ENCODE measurements at regions not wholly inside any gene's neighbourhood (a gene's known extent, or its start where the extent isn't known, plus 50 kb on each side); places are given as distances from the start of the nearest gene placed in this dataset.

DNA sequence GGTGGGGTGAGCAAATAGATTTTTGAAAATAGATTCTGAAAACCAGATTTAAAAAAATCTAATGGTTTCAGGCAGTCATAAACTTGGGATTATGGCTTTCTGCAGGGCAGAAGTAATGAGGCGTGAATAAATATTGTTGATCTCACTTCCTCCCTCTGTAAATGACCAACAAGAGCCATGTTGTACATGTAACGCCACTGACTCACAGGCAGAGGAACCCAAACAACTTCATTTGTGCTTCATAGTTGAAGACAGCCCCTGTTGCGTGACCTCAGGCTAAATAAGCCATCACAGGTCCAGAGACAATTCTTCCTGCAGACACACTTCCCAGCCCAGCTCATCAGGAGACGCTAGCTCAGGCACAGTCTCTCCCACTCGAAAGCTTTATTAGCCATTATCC is 59.1 kb upstream of the F13A1 start:
- intact Hi-C loops (cut with micrococcal nuclease; ENCODE audit: unreplicated experiment): no loop called here
- TF ChIP-seq, protein P1, sequence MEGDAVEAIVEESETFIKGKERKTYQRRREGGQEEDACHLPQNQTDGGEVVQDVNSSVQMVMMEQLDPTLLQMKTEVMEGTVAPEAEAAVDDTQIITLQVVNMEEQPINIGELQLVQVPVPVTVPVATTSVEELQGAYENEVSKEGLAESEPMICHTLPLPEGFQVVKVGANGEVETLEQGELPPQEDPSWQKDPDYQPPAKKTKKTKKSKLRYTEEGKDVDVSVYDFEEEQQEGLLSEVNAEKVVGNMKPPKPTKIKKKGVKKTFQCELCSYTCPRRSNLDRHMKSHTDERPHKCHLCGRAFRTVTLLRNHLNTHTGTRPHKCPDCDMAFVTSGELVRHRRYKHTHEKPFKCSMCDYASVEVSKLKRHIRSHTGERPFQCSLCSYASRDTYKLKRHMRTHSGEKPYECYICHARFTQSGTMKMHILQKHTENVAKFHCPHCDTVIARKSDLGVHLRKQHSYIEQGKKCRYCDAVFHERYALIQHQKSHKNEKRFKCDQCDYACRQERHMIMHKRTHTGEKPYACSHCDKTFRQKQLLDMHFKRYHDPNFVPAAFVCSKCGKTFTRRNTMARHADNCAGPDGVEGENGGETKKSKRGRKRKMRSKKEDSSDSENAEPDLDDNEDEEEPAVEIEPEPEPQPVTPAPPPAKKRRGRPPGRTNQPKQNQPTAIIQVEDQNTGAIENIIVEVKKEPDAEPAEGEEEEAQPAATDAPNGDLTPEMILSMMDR (IDR thresholded peaks at IDR 0.05): no peak
- TF ChIP-seq, protein P2, sequence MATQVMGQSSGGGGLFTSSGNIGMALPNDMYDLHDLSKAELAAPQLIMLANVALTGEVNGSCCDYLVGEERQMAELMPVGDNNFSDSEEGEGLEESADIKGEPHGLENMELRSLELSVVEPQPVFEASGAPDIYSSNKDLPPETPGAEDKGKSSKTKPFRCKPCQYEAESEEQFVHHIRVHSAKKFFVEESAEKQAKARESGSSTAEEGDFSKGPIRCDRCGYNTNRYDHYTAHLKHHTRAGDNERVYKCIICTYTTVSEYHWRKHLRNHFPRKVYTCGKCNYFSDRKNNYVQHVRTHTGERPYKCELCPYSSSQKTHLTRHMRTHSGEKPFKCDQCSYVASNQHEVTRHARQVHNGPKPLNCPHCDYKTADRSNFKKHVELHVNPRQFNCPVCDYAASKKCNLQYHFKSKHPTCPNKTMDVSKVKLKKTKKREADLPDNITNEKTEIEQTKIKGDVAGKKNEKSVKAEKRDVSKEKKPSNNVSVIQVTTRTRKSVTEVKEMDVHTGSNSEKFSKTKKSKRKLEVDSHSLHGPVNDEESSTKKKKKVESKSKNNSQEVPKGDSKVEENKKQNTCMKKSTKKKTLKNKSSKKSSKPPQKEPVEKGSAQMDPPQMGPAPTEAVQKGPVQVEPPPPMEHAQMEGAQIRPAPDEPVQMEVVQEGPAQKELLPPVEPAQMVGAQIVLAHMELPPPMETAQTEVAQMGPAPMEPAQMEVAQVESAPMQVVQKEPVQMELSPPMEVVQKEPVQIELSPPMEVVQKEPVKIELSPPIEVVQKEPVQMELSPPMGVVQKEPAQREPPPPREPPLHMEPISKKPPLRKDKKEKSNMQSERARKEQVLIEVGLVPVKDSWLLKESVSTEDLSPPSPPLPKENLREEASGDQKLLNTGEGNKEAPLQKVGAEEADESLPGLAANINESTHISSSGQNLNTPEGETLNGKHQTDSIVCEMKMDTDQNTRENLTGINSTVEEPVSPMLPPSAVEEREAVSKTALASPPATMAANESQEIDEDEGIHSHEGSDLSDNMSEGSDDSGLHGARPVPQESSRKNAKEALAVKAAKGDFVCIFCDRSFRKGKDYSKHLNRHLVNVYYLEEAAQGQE (IDR thresholded peaks at IDR 0.05; ENCODE audit: insufficient read depth in 1 of 2, low read depth in 2 of 2, low read length in 1 of 2): no peak
- in situ Hi-C loops (cut with HindIII; ENCODE audit: low pct_unique_long_range_greater_than_20kb, low sequenced_read_pairs): no loop called here
- no peak overlapping the region for H3K27ac ChIP-seq (ENCODE audit: low read length)
- H3K4me3 ChIP-seq (ENCODE audit: low read depth in 2 of 2, low read length in 2 of 2): no peak overlapping the region
- no peaks in the 10 kb centered on the region for H3K36me3 ChIP-seq (ENCODE audit: control insufficient read depth, insufficient read depth, low read length)
- no peaks in the 10 kb centered on the region for H3K27me3 ChIP-seq (ENCODE audit: control insufficient read depth, insufficient read depth, low read length)
- no peak for ATAC-seq
- POLR2A ChIA-PET: no interaction called here
- no peaks in the 10 kb centered on the region for H3K4me1 ChIP-seq (ENCODE audit: control insufficient read depth, insufficient read depth, low read length)
- CTCF ChIA-PET: no interaction called here
- DNase-seq (ENCODE audit: low read depth, low spot score): no peak
- BruUV-seq (replicated peaks): no TSS peak
- H3K9me3 ChIP-seq (ENCODE audit: control insufficient read depth, insufficient read depth, low read depth, low read length): no peaks in the 10 kb centered on the region

DNA sequence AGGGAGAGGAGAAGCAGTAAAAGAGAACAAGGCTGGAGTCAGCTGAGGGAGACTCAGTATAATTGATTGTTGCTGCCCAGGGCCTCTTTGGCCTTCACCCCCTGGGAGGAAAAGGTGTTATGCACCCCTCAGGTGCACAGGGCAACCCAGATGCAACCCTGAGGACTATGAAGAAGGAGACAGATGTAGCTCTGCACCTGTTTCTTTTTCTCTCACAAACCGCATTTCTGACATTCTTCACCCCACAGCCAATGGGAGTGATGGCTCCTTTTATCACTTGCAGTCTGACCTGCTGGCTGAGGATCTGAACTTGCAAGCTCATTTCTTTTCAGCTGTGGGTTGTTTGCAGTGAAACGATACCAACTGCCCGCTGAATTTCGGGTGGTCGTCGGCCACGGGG is 64.1 kb upstream of the F13A1 start:
- H3K27ac ChIP-seq (ENCODE audit: low read length): no peak overlapping the region
- no TSS peak for BruUV-seq (replicated peaks)
- H3K4me1 ChIP-seq (ENCODE audit: control insufficient read depth, insufficient read depth, low read length): no peaks in the 10 kb centered on the region
- no peaks in the 10 kb centered on the region for H3K9me3 ChIP-seq (ENCODE audit: control insufficient read depth, insufficient read depth, low read depth, low read length)
- intact Hi-C loops (cut with micrococcal nuclease; ENCODE audit: unreplicated experiment): no loop called here
- no peaks in the 10 kb centered on the region for H3K27me3 ChIP-seq (ENCODE audit: control insufficient read depth, insufficient read depth, low read length)
- TF ChIP-seq POLR2AphosphoS5 (IDR thresholded peaks at IDR 0.05; ENCODE audit: low read depth, low read length) (no peak), TCF7L2 (IDR thresholded peaks at IDR 0.05; ENCODE audit: low read depth, low read length) (no peak), SIN3A (IDR thresholded peaks at IDR 0.05; ENCODE audit: borderline replicate concordance, insufficient read depth, low read depth, low read length) (no peak)
- TF ChIP-seq, protein P2 (IDR thresholded peaks at IDR 0.05; ENCODE audit: insufficient read depth in 1 of 2, low read depth in 2 of 2, low read length in 1 of 2): no peak
- TF ChIP-seq, protein P1 (IDR thresholded peaks at IDR 0.05): no peak
- DNase-seq (ENCODE audit: low read depth, low spot score) (no peak), ATAC-seq (no peak)
- CTCF ChIA-PET: no interaction called here
- no peaks in the 10 kb centered on the region for H3K36me3 ChIP-seq (ENCODE audit: control insufficient read depth, insufficient read depth, low read length)
- H3K4me3 ChIP-seq (ENCODE audit: low read depth in 2 of 2, low read length in 2 of 2): no peak overlapping the region
- in situ Hi-C loops (cut with HindIII; ENCODE audit: low pct_unique_long_range_greater_than_20kb, low sequenced_read_pairs): no loop called here
- POLR2A ChIA-PET: no interaction called here
